Esophagus squamous epithelium (tissue), 4 donors: ENCODE measurements at regions not wholly inside any gene's neighbourhood (a gene's known extent, or its start where the extent isn't known, plus 50 kb on each side); places are given as distances from the start of the nearest gene placed in this dataset.

ENCODE experiments used
- POLR2A ChIP-seq, 4 donors: fragments of 450-650 bp; IDR thresholded peaks; one replicate each; pipeline ENCODE4 v1.6.1; 2017; ENCODE audit warnings: antibody characterized with exemption in 4 of 4, mild to moderate bottlenecking in 4 of 4, moderate library complexity in 3 of 4
- TF ChIP-seq, protein P1 (sequence below), 6 experiments: fragments of 450-650 bp in 4 of 6; fragments of 200-600 bp in 2 of 6; sonication (generic) in 2 of 6; IDR thresholded peaks; one replicate each; pipeline ENCODE4 v1.5.1; 2016 to 2019; ENCODE audit warnings: antibody characterized with exemption in 6 of 6, mild to moderate bottlenecking in 4 of 6, moderate library complexity in 4 of 6

DNA sequence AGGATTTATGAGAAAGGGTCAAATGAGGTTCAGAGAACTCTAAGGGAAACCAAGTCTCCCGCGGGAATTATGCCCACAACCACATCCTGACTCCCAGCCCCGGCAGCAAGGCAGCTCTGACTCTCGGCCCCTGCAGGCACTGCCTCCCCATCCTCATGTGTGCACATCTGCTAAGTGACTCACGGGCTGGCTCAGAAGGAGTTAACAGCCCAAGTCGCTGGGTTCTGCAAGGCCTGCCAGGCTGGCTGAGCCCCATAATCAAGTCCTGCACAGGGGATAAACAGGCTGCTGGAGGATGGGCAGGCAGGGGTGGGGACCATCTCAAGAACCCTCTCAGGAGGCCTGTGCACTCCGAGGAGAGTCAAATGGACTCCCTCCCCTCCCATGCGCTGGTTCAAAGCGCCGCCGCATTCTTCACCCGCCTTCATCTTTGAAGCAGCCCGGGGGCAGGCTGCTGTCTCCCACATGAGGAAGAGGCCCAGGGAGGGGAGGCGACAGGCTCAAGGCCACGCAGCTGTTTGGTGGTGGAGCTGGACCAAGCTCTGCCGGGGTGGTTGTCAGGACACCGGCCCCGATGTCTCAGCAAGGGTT is 344.3 kb downstream of the MATN1 start:
- TF ChIP-seq POLR2A (IDR thresholded peaks at IDR 0.05) = no peak
- TF ChIP-seq, protein P1, sequence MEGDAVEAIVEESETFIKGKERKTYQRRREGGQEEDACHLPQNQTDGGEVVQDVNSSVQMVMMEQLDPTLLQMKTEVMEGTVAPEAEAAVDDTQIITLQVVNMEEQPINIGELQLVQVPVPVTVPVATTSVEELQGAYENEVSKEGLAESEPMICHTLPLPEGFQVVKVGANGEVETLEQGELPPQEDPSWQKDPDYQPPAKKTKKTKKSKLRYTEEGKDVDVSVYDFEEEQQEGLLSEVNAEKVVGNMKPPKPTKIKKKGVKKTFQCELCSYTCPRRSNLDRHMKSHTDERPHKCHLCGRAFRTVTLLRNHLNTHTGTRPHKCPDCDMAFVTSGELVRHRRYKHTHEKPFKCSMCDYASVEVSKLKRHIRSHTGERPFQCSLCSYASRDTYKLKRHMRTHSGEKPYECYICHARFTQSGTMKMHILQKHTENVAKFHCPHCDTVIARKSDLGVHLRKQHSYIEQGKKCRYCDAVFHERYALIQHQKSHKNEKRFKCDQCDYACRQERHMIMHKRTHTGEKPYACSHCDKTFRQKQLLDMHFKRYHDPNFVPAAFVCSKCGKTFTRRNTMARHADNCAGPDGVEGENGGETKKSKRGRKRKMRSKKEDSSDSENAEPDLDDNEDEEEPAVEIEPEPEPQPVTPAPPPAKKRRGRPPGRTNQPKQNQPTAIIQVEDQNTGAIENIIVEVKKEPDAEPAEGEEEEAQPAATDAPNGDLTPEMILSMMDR (IDR thresholded peaks at IDR 0.05) = no peak
